ENCODE measurements at regions not wholly inside any gene's neighbourhood (a gene's known extent, or its start where the extent isn't known, plus 50 kb on each side); places are given as distances from the start of the nearest gene placed in this dataset.
"Not testable (repeated sequence)": the region's sequence is repeated elsewhere in the genome, so short reads cannot be mapped to it uniquely, and the experiment has no call there.

GRCh38 chr2:219727771-219728429 is 100.5 kb downstream of the SLC4A3 start:
- DNase-seq: no peak

- no peak for DNase-seq
Observed at GRCh38 chr2:219728991-219729487, 101.6 kb downstream of the SLC4A3 start.

GRCh38 chr2:219731173-219731572 is 103.7 kb downstream of the SLC4A3 start:
- no peak for DNase-seq

GRCh38 chr2:219733106-219733505 is 105.7 kb downstream of the SLC4A3 start:
- DNase-seq: no peak

- DNase-seq: no peak
Observed at GRCh38 chr2:219733746-219734145, 106.3 kb downstream of the SLC4A3 start.

- DNase-seq: peak; percentile 36
Observed at GRCh38 chr2:219736209-219736608, 108.8 kb downstream of the SLC4A3 start.

- DNase-seq: no peak
Observed at GRCh38 chr2:219737270-219737691, 109.9 kb downstream of the SLC4A3 start.

- no peak for DNase-seq
Observed at GRCh38 chr2:219739066-219739465, 111.6 kb downstream of the SLC4A3 start.

- no peak for DNase-seq
Observed at GRCh38 chr2:219739866-219740440, 112.5 kb downstream of the SLC4A3 start.

- no peak for DNase-seq
Observed at GRCh38 chr2:219743548-219743947, 116.1 kb downstream of the SLC4A3 start.

- DNase-seq: no peak
Observed at GRCh38 chr2:219744066-219744465, 116.6 kb downstream of the SLC4A3 start.

GRCh38 chr2:219744600-219744999 is 117.2 kb downstream of the SLC4A3 start:
- no peak for DNase-seq

- no peak for DNase-seq
Observed at GRCh38 chr2:219747637-219748036, 120.2 kb downstream of the SLC4A3 start.

- no peak for DNase-seq
Observed at GRCh38 chr2:219748671-219749570, 121.5 kb downstream of the SLC4A3 start.

- DNase-seq: not testable (repeated sequence)
Observed at GRCh38 chr2:219751121-219751520, 123.7 kb downstream of the SLC4A3 start.

- DNase-seq: no peak
Observed at GRCh38 chr2:219752726-219753125, 125.3 kb downstream of the SLC4A3 start.

- no peak for DNase-seq
Observed at GRCh38 chr2:219758907-219759680, 131.7 kb downstream of the SLC4A3 start.

- no peak for DNase-seq
Observed at GRCh38 chr2:219759801-219760200, 132.4 kb downstream of the SLC4A3 start.

- DNase-seq: no peak
Observed at GRCh38 chr2:219765231-219765911, 137.9 kb downstream of the SLC4A3 start.

GRCh38 chr2:219766658-219767057 is 139.2 kb downstream of the SLC4A3 start:
- DNase-seq: no peak

- no peak for DNase-seq
Observed at GRCh38 chr2:219769090-219769910, 141.9 kb downstream of the SLC4A3 start.

Data from NCI-H146 (cell line).